ENCODE measurements at regions not wholly inside any gene's neighbourhood (a gene's known extent, or its start where the extent isn't known, plus 50 kb on each side); places are given as distances from the start of the nearest gene placed in this dataset.

DNA sequence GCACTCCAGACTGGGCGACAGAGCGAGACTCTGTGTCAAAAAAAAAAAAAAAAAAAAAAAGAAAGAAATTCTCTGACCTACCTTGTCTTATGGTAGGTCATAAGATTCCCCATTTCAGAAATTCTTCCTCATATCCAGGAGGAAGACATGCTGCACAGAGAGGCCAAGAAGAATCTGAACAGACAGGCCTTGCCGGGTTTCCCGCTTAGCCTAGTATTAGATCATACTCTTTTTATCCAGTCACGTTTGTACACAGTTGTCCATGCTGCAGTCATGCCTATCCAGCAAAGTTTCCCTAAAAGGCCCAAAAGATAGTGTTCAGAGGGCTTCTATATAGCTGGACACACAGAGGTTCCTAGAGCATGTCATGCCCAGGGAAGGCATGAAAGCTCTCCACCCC is 93.6 kb upstream of the CHODL start:
- CTCF ChIA-PET, result no interaction called here
- Histone ChIP-seq H3K9me3 (ENCODE audit: control insufficient read depth in 2 of 3, low read length in 3 of 3) (no peaks in the 10 kb centered on the region), H3K4me1 (ENCODE audit: control insufficient read depth in 2 of 2, insufficient read depth in 2 of 2, low read length in 2 of 2) (peaks cover 0 to 13% of the 10 kb centered on the region in 2 donors), H3K36me3 (ENCODE audit: control insufficient read depth in 2 of 3, insufficient read depth in 3 of 3, low read length in 3 of 3) (no peaks in the 10 kb centered on the region), H3K4me3 (ENCODE audit: low read length) (no peak overlapping the region), H3K27me3 (ENCODE audit: control insufficient read depth in 2 of 2, insufficient read depth in 2 of 2, low read length in 2 of 2) (no peaks in the 10 kb centered on the region), H3K27ac (ENCODE audit: low read depth, low read length) (no peak overlapping the region)
- DNase-seq, result no peak
- Mint-ChIP-seq H3K27me3 (no peaks in the 10 kb centered on the region), H3K36me3 (no peaks in the 10 kb centered on the region), H3K4me1 (peaks cover 6 to 21% (median 9%) of the 10 kb centered on the region in 7 donors), H3K9me3 (peaks cover 0 to 23% (median 4%) of the 10 kb centered on the region in 11 donors), H3K4me3 (no peak overlapping the region), H3K27ac (no peak overlapping the region)
- intact Hi-C loops (cut with micrococcal nuclease), result no loop called here
- ATAC-seq, result peak; percentile 26
- POLR2A ChIA-PET, result no interaction called here

DNA sequence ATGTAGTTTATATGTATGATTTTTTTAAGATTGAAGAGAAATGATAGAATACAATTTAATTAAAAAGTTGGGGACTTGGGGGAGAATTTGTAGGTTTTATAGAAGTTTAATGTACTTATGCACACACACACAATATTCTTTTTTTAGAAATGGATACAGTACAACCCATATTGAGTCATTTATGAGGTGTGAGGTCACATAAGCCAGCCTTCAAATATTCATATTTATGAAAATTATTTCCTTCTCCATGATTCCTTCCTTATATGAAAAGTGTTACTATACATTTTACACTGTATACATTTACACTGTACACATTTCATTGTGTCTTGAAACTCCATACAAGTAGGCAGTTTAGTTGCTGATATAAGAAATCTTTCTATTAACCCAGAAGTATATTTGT is 96.2 kb upstream of the CHODL start:
- Mint-ChIP-seq H3K4me3 (no peak overlapping the region), H3K27me3 (no peaks in the 10 kb centered on the region), H3K27ac (no peak overlapping the region), H3K4me1 (peaks cover 0 to 4% (median 0%) of the 10 kb centered on the region in 7 donors), H3K36me3 (no peaks in the 10 kb centered on the region), H3K9me3 (peaks cover 0 to 23% (median 4%) of the 10 kb centered on the region in 11 donors)
- H3K27me3 ChIP-seq (ENCODE audit: control insufficient read depth in 2 of 2, insufficient read depth in 2 of 2, low read length in 2 of 2), result no peaks in the 10 kb centered on the region
- intact Hi-C loops (cut with micrococcal nuclease), result no loop called here
- CTCF ChIA-PET, result no interaction called here
- no peak overlapping the region for H3K4me3 ChIP-seq (ENCODE audit: low read length)
- H3K9me3 ChIP-seq (ENCODE audit: control insufficient read depth in 2 of 3, low read length in 3 of 3), result no peaks in the 10 kb centered on the region
- peaks cover 0 to 9% of the 10 kb centered on the region in 2 donors for H3K4me1 ChIP-seq (ENCODE audit: control insufficient read depth in 2 of 2, insufficient read depth in 2 of 2, low read length in 2 of 2)
- POLR2A ChIA-PET, result no interaction called here
- ATAC-seq, result no peak
- DNase-seq, result no peak
- H3K36me3 ChIP-seq (ENCODE audit: control insufficient read depth in 2 of 3, insufficient read depth in 3 of 3, low read length in 3 of 3), result no peaks in the 10 kb centered on the region
- no peak overlapping the region for H3K27ac ChIP-seq (ENCODE audit: low read depth, low read length)

DNA sequence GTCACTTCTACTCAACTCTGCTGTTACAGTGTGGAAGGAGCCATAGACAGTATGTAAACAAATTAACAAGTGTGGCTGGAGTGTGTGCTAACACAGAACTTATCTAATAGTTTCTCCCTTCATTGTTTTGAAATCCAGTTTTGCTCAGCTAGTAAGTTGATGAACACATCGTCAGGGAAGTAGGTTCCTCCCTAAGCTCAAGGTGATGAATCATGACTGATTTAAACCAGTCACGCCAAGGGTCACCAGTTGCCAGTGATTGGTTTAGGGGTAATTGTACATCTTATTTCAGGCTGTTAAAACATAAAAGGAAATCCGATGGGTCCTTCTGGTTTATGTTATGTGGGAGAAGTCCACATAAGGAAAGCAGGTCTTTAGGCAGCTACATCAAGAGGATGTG is 97.0 kb upstream of the CHODL start:
- Mint-ChIP-seq H3K4me1 (no peaks in the 10 kb centered on the region), H3K4me3 (no peak overlapping the region), H3K27ac (no peak overlapping the region), H3K27me3 (no peaks in the 10 kb centered on the region), H3K36me3 (no peaks in the 10 kb centered on the region), H3K9me3 (peaks cover 0 to 23% (median 4%) of the 10 kb centered on the region in 11 donors)
- CTCF ChIA-PET, result no interaction called here
- Histone ChIP-seq H3K27me3 (ENCODE audit: control insufficient read depth in 2 of 2, insufficient read depth in 2 of 2, low read length in 2 of 2) (no peaks in the 10 kb centered on the region), H3K27ac (ENCODE audit: low read depth, low read length) (no peak overlapping the region), H3K4me3 (ENCODE audit: low read length) (no peak overlapping the region), H3K36me3 (ENCODE audit: control insufficient read depth in 2 of 3, insufficient read depth in 3 of 3, low read length in 3 of 3) (no peaks in the 10 kb centered on the region), H3K4me1 (ENCODE audit: control insufficient read depth in 2 of 2, insufficient read depth in 2 of 2, low read length in 2 of 2) (peaks cover 0 to 8% of the 10 kb centered on the region in 2 donors), H3K9me3 (ENCODE audit: control insufficient read depth in 2 of 3, low read length in 3 of 3) (no peaks in the 10 kb centered on the region)
- DNase-seq, result no peak
- intact Hi-C loops (cut with micrococcal nuclease), result no loop called here
- POLR2A ChIA-PET, result no interaction called here
- no peak for ATAC-seq

DNA sequence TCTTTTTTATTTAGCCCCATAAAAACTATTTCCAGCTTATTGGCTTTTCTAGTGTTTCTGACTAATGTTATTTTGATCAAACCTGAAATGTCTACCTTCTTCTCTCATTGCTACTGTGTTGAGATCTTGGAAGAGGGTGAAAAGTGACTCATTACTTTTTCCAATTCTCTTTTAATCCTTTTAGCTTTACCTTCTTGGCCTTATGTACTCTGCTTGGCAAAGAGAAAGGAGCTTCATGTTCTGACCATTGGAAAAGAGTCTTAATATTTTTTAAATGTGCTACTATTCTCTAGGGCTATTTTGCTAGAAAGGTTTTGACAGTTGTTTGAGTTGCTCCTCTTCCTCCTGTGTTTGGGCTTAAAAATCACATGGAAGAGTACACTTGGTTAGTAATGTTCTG is 97.8 kb upstream of the CHODL start:
- H3K4me3 ChIP-seq (ENCODE audit: low read length), result no peak overlapping the region
- ChIA-PET POLR2A (no interaction called here), CTCF (no interaction called here)
- ATAC-seq (no peak), DNase-seq (no peak)
- intact Hi-C loops (cut with micrococcal nuclease), result no loop called here
- H3K27ac ChIP-seq (ENCODE audit: low read depth, low read length), result no peak overlapping the region
- H3K36me3 Mint-ChIP-seq, result no peaks in the 10 kb centered on the region
- H3K4me3 Mint-ChIP-seq, result no peak overlapping the region
- H3K9me3 ChIP-seq (ENCODE audit: control insufficient read depth in 2 of 3, low read length in 3 of 3), result no peaks in the 10 kb centered on the region
- H3K9me3 Mint-ChIP-seq, result peaks cover 0 to 23% (median 4%) of the 10 kb centered on the region in 11 donors
- no peaks in the 10 kb centered on the region for H3K4me1 ChIP-seq (ENCODE audit: control insufficient read depth in 2 of 2, insufficient read depth in 2 of 2, low read length in 2 of 2)
- no peaks in the 10 kb centered on the region for H3K4me1 Mint-ChIP-seq
- H3K27me3 ChIP-seq (ENCODE audit: control insufficient read depth in 2 of 2, insufficient read depth in 2 of 2, low read length in 2 of 2), result no peaks in the 10 kb centered on the region
- no peak overlapping the region for H3K27ac Mint-ChIP-seq
- H3K36me3 ChIP-seq (ENCODE audit: control insufficient read depth in 2 of 3, insufficient read depth in 3 of 3, low read length in 3 of 3), result no peaks in the 10 kb centered on the region
- H3K27me3 Mint-ChIP-seq, result no peaks in the 10 kb centered on the region

DNA sequence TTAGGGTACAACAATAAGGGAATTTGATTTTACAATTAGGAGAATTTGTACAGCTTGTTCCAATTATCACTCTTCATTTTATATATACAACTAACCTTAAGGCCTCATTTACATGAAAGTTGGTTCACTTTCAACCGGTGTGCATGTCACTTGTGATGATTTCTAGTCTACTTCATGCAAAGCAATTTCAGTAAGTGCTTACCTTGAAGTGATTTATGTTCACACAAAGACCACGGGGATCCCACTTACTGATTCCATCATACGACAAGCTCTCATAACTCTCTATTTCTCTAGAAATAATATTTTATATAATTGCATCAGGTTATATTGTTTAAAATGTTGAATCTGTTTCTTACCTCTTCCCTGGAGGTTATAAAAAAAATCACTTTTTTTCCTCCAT is 100.3 kb upstream of the CHODL start:
- DNase-seq (no peak), ATAC-seq (no peak)
- Histone ChIP-seq H3K36me3 (ENCODE audit: control insufficient read depth in 2 of 3, insufficient read depth in 3 of 3, low read length in 3 of 3) (no peaks in the 10 kb centered on the region), H3K27ac (ENCODE audit: low read depth, low read length) (no peak overlapping the region), H3K27me3 (ENCODE audit: control insufficient read depth in 2 of 2, insufficient read depth in 2 of 2, low read length in 2 of 2) (no peaks in the 10 kb centered on the region), H3K4me1 (ENCODE audit: control insufficient read depth in 2 of 2, insufficient read depth in 2 of 2, low read length in 2 of 2) (no peaks in the 10 kb centered on the region), H3K4me3 (ENCODE audit: low read length) (no peak overlapping the region), H3K9me3 (ENCODE audit: control insufficient read depth in 2 of 3, low read length in 3 of 3) (no peaks in the 10 kb centered on the region)
- Mint-ChIP-seq H3K36me3 (no peaks in the 10 kb centered on the region), H3K9me3 (peaks cover 0 to 14% (median 4%) of the 10 kb centered on the region in 11 donors), H3K27me3 (no peaks in the 10 kb centered on the region), H3K4me1 (no peaks in the 10 kb centered on the region), H3K27ac (no peak overlapping the region), H3K4me3 (no peak overlapping the region)
- POLR2A ChIA-PET, result no interaction called here
- CTCF ChIA-PET, result interaction anchor here (0.6 kb wide), 1 partner anchor 36 kb away, joined by 5 read pairs; no protein-coding TSS in a partner anchor
- intact Hi-C loops (cut with micrococcal nuclease), result no loop called here

DNA sequence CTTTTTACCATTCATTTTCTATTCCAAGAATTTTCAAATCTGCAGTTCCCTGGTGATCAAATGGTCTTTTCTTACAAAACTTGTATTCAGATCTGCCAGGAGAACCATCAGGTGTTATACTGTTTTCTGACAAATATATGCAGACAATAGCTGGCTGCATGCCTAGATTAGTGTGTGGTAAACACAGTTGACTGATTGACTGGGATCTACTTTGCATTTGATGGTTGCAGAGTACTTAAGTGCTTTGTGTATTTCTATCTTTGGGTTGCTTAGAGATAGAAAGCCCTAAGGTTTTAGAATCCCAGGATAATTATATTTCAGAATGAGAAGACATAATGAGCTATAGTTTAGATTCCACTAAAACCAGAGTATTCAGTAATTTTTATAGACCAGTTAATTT is 102.0 kb upstream of the CHODL start:
- no peak for DNase-seq
- Mint-ChIP-seq H3K4me3 (no peak overlapping the region), H3K36me3 (no peaks in the 10 kb centered on the region), H3K4me1 (no peaks in the 10 kb centered on the region), H3K27ac (no peak overlapping the region), H3K9me3 (peaks cover 0 to 19% (median 6%) of the 10 kb centered on the region in 11 donors), H3K27me3 (no peaks in the 10 kb centered on the region)
- H3K9me3 ChIP-seq (ENCODE audit: control insufficient read depth in 2 of 3, low read length in 3 of 3), result no peaks in the 10 kb centered on the region
- H3K4me1 ChIP-seq (ENCODE audit: control insufficient read depth in 2 of 2, insufficient read depth in 2 of 2, low read length in 2 of 2), result no peaks in the 10 kb centered on the region
- H3K27me3 ChIP-seq (ENCODE audit: control insufficient read depth in 2 of 2, insufficient read depth in 2 of 2, low read length in 2 of 2), result no peaks in the 10 kb centered on the region
- ChIA-PET POLR2A (no interaction called here), CTCF (no interaction called here)
- no peak overlapping the region for H3K4me3 ChIP-seq (ENCODE audit: low read length)
- no peak for ATAC-seq
- intact Hi-C loops (cut with micrococcal nuclease), result no loop called here
- H3K36me3 ChIP-seq (ENCODE audit: control insufficient read depth in 2 of 3, insufficient read depth in 3 of 3, low read length in 3 of 3), result no peaks in the 10 kb centered on the region
- no peak overlapping the region for H3K27ac ChIP-seq (ENCODE audit: low read depth, low read length)

DNA sequence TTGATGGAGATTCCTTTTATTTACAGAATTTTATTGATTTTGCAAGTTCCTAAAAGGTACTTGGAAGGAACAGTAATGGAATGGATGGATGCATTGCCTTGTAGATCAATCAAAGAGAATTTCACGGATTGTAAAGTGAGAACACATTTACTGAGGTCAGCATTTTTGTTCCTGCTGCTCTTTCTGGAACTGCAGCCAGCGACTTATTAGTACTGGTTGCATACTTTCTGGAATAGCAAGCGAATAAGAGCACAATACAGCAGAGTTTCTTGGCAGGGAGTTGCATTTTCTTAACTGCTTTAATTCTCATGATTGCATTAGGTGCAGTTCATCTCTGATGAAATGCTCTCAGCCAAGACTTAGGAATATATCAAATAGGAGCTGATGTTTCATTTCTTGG is 106.1 kb upstream of the CHODL start:
- H3K27ac ChIP-seq (ENCODE audit: low read depth, low read length), result no peak overlapping the region
- Mint-ChIP-seq H3K27ac (no peak overlapping the region), H3K4me3 (no peak overlapping the region), H3K36me3 (no peaks in the 10 kb centered on the region), H3K9me3 (peaks cover 0 to 11% (median 2%) of the 10 kb centered on the region in 11 donors), H3K27me3 (no peaks in the 10 kb centered on the region), H3K4me1 (no peaks in the 10 kb centered on the region)
- no peaks in the 10 kb centered on the region for H3K4me1 ChIP-seq (ENCODE audit: control insufficient read depth in 2 of 2, insufficient read depth in 2 of 2, low read length in 2 of 2)
- DNase-seq (no peak), ATAC-seq (no peak)
- no peaks in the 10 kb centered on the region for H3K36me3 ChIP-seq (ENCODE audit: control insufficient read depth in 2 of 3, insufficient read depth in 3 of 3, low read length in 3 of 3)
- H3K4me3 ChIP-seq (ENCODE audit: low read length), result no peak overlapping the region
- H3K27me3 ChIP-seq (ENCODE audit: control insufficient read depth in 2 of 2, insufficient read depth in 2 of 2, low read length in 2 of 2), result no peaks in the 10 kb centered on the region
- H3K9me3 ChIP-seq (ENCODE audit: control insufficient read depth in 2 of 3, low read length in 3 of 3), result no peaks in the 10 kb centered on the region
- CTCF ChIA-PET, result no interaction called here
- POLR2A ChIA-PET, result no interaction called here
- intact Hi-C loops (cut with micrococcal nuclease), result no loop called here
